Activated naive CD4-positive, alpha-beta T cell treated with anti-CD3 and anti-CD28 coated beads for 36 hours (primary cell): ENCODE measurements at regions not wholly inside any gene's neighbourhood (a gene's known extent, or its start where the extent isn't known, plus 50 kb on each side); places are given as distances from the start of the nearest gene placed in this dataset.

Source experiments
- CTCF ChIA-PET: fragments of 350-600 bp; sonication (Branson Sonifier 250); formaldehyde crosslinking; loops from one replicate; lab custom pipeline; 2021; ENCODE audit warnings: antibody characterized with exemption; lab: Charles Lee
- DNase-seq: peaks from one replicate; pipeline ENCODE4 v3.0.0-alpha.2; 2020
- H3K27ac Mint-ChIP-seq: one replicate; pipeline ENCODE4 v1.8.0; 2021; ENCODE audit warnings: mild to moderate bottlenecking, mixed read lengths
- H3K27me3 Mint-ChIP-seq: one replicate; pipeline ENCODE4 v1.8.0; 2021; ENCODE audit warnings: low read depth, mixed read lengths
- H3K36me3 Mint-ChIP-seq: one replicate; pipeline ENCODE4 v1.8.0; 2021; ENCODE audit warnings: low read depth, mixed read lengths
- H3K4me1 Mint-ChIP-seq: one replicate; pipeline ENCODE4 v1.8.0; 2021; ENCODE audit warnings: low read depth, mixed read lengths
- H3K4me3 Mint-ChIP-seq: one replicate; pipeline ENCODE4 v1.8.0; 2021; ENCODE audit warnings: mild to moderate bottlenecking, moderate library complexity, mixed read lengths
- H3K9me3 Mint-ChIP-seq: one replicate; pipeline ENCODE4 v1.8.0; 2021; ENCODE audit warnings: mixed read lengths
- intact Hi-C: fragments of 100-400 bp; cut with micrococcal nuclease; formaldehyde crosslinking; loops from one replicate; pipeline ENCODE4 v1.15.1; 2023

DNA sequence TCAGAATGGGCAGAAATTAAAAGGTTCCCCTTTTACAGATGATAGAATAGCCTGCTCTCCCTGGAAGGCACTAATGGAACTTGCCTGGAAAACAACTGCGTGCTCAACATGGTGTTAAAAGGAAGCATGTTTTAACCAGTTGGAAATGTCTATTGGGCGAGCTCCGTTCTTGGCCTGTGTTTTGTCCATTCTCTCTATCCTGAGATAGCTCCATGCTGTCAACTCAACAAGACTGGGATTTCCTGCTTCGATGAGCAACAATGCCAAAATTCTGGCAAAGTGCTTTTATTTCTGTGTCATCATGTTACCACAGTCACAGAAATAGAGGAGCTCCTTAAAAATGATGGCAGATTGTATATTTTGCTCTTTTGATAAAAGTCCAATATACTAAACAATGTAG lies 198.3 kb downstream of the PLK2 start:
- Mint-ChIP-seq H3K9me3 (peaks cover 2% of the 10 kb centered on the region), H3K27me3 (peaks cover 17% of the 10 kb centered on the region), H3K4me3 (no peak overlapping the region), H3K4me1 (no peaks in the 10 kb centered on the region), H3K27ac (no peak overlapping the region), H3K36me3 (no peaks in the 10 kb centered on the region)
- intact Hi-C loops = no loop called here
- DNase-seq = no peak
- CTCF ChIA-PET = no interaction called here

DNA sequence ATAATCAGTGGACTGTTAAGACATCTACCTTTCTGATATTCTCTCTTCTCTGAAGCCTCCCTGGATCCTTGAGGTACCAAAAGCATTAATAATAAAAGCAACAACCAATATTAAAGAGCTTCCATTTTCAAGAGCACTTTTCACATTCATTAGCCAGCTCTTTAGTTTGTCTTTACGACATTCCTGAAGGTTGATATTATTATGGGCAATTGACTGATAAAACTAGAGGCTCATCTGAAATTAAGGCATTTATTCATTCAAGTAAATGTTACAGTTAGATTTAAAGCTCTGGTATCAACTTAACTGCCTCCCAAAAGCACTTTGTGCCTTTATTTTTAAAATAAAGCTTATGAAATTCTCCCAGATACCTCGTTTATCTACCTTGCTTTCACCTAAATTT lies 199.6 kb downstream of the PLK2 start:
- Mint-ChIP-seq H3K4me3 (no peak overlapping the region), H3K9me3 (peaks cover 2% of the 10 kb centered on the region), H3K27ac (no peak overlapping the region), H3K4me1 (no peaks in the 10 kb centered on the region), H3K36me3 (no peaks in the 10 kb centered on the region), H3K27me3 (peaks cover 12% of the 10 kb centered on the region)
- CTCF ChIA-PET = interaction anchor here (0.6 kb wide), 1 partner anchor 202 kb away, joined by 7 read pairs; no protein-coding TSS in a partner anchor
- intact Hi-C loops = no loop called here
- no peak for DNase-seq

DNA sequence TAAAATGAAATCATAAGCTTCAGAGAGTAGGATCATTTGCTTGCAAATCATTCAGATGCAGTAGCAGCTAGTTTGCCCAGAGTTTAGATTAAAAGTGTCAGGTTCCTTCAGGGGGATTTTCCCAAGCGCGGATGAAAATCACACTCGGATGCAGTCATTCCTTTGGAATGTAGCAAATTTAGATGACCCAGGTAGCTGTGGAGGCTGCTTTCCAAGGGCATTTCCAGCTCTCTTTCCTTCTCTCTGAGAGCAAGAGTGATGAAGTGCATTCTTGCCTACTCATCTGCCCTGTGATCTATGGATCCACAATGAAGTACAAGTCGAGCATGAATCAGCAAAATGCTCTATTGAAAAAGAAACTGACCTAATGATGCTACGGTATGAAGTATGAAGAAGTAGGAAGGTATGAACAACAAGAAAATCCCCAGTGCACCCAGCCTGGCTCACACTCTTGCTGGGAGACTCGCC lies 200.2 kb downstream of the PLK2 start:
- Mint-ChIP-seq H3K27ac (no peak overlapping the region), H3K9me3 (peaks cover 2% of the 10 kb centered on the region), H3K4me1 (no peaks in the 10 kb centered on the region), H3K36me3 (no peaks in the 10 kb centered on the region), H3K4me3 (no peak overlapping the region), H3K27me3 (peaks cover 11% of the 10 kb centered on the region)
- intact Hi-C loops = no loop called here
- no peak for DNase-seq
- CTCF ChIA-PET = no interaction called here

DNA sequence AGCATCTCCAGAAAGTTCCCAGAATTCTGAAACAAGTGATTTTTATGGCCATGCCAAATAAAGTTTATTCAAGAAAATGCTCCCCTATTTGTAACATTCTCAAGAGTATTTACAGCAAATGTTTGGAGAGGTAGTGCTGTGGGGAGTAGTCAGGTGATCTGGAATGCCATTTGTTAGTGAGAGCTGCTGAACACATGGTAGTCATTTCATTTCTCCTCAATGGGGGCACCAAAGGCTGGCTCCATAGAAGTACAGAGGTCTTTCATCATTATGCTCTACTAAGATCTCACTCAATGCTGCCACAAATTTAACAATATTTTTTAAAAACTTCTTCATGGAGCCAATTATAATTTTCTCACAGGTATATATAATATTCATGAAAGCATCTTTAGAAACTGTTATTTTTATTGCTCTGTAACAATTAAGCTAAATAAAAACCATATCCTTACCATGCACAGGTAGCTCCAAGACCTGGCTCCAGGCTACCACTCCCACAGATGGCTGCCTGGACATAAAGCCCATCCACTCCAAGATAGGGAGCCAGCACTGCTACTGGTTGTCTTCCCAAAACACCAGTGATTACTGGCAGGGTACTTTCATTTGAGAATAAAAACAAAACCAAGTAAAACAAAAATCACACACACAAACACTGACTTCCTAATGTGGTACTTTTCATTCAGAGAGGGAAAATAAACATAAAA lies 200.8 kb downstream of the PLK2 start:
- no peaks in the 10 kb centered on the region for H3K36me3 Mint-ChIP-seq
- H3K27me3 Mint-ChIP-seq = peaks cover 9% of the 10 kb centered on the region
- no peak for DNase-seq
- no peaks in the 10 kb centered on the region for H3K4me1 Mint-ChIP-seq
- intact Hi-C loops = no loop called here
- CTCF ChIA-PET = no interaction called here
- H3K4me3 Mint-ChIP-seq = no peak overlapping the region
- peaks cover 2% of the 10 kb centered on the region for H3K9me3 Mint-ChIP-seq
- H3K27ac Mint-ChIP-seq = no peak overlapping the region

DNA sequence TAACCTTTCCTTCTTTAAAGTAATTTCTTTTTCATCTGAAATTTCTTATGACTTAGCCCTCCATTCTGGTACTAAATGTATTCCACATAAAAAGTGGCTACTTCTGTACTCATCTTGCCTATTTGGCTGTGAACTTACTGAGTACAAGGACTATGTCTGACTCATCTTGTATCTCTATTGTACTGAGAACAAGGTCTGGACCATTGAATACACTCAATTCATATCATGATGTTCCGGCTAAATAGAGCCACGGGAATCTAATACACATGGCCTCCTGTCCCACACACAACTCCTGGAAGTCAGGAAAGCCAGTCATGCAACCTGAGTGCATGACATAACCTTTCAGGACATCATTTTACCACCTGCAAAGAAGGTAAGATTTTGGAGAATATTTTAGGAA lies 203.9 kb downstream of the PLK2 start:
- no peak overlapping the region for H3K27ac Mint-ChIP-seq
- peaks cover 4% of the 10 kb centered on the region for H3K27me3 Mint-ChIP-seq
- no peaks in the 10 kb centered on the region for H3K9me3 Mint-ChIP-seq
- DNase-seq = no peak
- CTCF ChIA-PET = interaction anchor here (0.8 kb wide), 1 partner anchor 757 kb away, joined by 3 read pairs; no protein-coding TSS in a partner anchor
- no peaks in the 10 kb centered on the region for H3K4me1 Mint-ChIP-seq
- intact Hi-C loops = no loop called here
- H3K4me3 Mint-ChIP-seq = no peak overlapping the region
- no peaks in the 10 kb centered on the region for H3K36me3 Mint-ChIP-seq

DNA sequence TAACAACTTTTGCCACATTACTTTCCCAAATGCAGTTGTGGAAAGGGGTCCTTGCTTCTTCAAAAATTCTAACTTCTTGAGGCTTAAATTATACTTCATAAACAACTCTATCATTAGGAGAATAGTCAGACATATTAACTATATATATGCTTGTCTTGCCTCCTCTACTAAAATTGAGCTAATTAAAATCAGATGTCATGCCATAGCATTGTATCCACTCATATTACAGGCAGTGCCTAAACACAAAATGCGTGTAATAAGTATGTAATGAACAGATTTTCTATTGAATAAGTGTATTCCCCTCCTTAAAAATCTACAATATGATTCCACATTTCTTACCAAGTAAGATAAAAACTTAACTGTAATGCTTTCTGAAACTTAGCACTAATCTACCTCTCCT lies 204.5 kb downstream of the PLK2 start:
- no peak overlapping the region for H3K4me3 Mint-ChIP-seq
- H3K27me3 Mint-ChIP-seq = peaks cover 5% of the 10 kb centered on the region
- no peak for DNase-seq
- no peak overlapping the region for H3K27ac Mint-ChIP-seq
- CTCF ChIA-PET = no interaction called here
- intact Hi-C loops = no loop called here
- no peaks in the 10 kb centered on the region for H3K36me3 Mint-ChIP-seq
- H3K9me3 Mint-ChIP-seq = no peaks in the 10 kb centered on the region
- no peaks in the 10 kb centered on the region for H3K4me1 Mint-ChIP-seq

DNA sequence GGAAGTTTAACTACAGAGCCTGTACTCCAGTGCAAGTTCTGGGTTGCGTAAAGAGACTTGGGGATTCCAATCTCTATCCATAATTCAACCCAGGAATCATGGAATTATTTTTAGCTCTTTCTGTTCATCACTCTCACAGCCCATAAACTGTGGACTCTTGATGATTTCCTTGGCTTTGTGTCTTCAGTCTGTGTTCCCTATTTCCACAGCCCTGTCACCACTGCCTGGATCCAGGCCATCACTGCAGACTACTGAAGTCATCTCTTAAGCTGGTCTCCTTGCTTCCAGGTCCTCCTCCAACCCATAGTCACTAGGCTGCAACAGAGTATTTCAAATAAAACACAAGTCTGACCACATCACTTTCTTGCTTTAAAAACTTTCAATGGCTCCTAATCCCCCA lies 211.7 kb downstream of the PLK2 start:
- H3K27ac Mint-ChIP-seq = no peak overlapping the region
- peaks cover 10% of the 10 kb centered on the region for H3K27me3 Mint-ChIP-seq
- intact Hi-C loops = no loop called here
- no peak for DNase-seq
- H3K36me3 Mint-ChIP-seq = no peaks in the 10 kb centered on the region
- H3K9me3 Mint-ChIP-seq = no peaks in the 10 kb centered on the region
- no peak overlapping the region for H3K4me3 Mint-ChIP-seq
- no peaks in the 10 kb centered on the region for H3K4me1 Mint-ChIP-seq
- CTCF ChIA-PET = no interaction called here

DNA sequence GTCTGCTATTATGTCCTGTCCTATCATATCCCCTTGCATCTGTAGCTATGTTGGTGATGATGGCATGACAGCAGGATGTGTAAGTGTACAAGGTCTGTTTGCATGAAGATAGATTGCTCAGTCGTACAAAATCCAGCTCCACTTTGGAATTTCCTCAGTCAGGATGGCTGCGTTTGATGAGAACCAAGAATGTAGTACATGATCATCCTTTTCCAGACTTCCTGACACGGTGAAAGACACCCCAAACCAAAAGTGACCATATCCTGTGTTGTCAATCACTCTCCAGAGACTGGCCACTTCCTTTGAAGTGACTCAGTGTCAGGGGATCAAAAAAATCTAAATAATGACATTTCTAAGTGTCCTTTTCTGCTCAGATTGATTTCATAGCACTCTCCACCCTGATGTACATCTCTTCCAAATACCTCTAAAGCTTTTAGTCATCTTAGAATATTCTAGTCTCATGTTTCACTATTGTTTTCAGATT lies 213.4 kb downstream of the PLK2 start:
- CTCF ChIA-PET = interaction anchor here (0.6 kb wide), 1 partner anchor 10 kb away, joined by 3 read pairs; no protein-coding TSS in a partner anchor
- Mint-ChIP-seq H3K27ac (no peak overlapping the region), H3K9me3 (no peaks in the 10 kb centered on the region), H3K4me3 (no peak overlapping the region), H3K4me1 (no peaks in the 10 kb centered on the region), H3K27me3 (peaks cover 8% of the 10 kb centered on the region), H3K36me3 (no peaks in the 10 kb centered on the region)
- DNase-seq = no peak
- intact Hi-C loops = no loop called here

DNA sequence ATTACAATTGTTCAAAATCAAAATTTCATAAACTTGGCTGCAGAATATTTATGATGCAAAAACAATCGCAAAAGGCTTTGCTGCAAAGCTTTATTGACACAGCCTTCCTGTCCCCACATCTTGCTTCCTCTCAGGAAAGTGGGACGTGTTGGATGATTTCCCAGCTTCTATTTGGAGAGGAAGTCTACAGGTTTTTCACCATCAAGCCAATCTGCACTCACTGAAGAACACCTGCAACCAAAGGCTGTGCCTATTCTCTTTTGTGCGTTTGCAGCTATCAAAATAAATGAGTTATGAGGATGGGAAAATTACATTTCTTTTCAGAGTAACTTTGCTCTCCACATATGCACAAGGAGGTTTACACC lies 214.4 kb downstream of the PLK2 start:
- CTCF ChIA-PET = no interaction called here
- intact Hi-C loops = no loop called here
- no peak overlapping the region for H3K27ac Mint-ChIP-seq
- no peak overlapping the region for H3K4me3 Mint-ChIP-seq
- no peak for DNase-seq
- no peaks in the 10 kb centered on the region for H3K36me3 Mint-ChIP-seq
- H3K27me3 Mint-ChIP-seq = peaks cover 4% of the 10 kb centered on the region
- no peaks in the 10 kb centered on the region for H3K4me1 Mint-ChIP-seq
- H3K9me3 Mint-ChIP-seq = no peaks in the 10 kb centered on the region

DNA sequence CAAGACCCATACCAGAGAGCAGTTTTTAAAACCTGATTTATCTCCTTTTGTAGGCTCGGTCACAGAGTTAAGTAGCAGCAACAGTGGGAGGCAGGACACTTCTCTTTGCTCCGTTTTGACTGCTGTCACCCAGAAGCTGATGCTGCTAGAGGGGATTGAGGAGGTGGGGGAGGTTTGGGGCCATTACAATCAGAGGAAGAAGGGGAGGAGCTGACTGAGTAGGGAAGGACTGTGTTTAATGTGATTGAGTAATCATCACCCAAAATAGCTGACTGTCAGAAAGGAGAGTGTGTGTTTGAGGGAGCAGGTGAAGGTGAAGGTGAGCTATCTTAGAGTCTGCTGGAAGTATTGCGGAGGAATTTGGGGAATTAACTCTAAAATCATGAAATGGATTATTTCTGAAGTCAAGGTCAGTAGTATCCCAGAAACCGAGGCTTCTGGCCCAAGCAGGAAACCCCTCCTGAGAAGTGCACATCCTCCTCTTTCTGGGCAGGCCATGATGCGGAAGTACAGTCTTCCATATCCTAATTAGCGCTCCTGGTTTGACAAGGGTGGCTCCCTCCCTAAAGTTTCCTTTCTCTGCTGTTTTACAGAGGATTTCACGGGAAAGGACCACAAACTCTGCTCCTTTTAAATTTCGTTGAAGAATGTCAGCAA lies 214.9 kb downstream of the PLK2 start:
- H3K4me3 Mint-ChIP-seq = no peak overlapping the region
- intact Hi-C loops = no loop called here

DNA sequence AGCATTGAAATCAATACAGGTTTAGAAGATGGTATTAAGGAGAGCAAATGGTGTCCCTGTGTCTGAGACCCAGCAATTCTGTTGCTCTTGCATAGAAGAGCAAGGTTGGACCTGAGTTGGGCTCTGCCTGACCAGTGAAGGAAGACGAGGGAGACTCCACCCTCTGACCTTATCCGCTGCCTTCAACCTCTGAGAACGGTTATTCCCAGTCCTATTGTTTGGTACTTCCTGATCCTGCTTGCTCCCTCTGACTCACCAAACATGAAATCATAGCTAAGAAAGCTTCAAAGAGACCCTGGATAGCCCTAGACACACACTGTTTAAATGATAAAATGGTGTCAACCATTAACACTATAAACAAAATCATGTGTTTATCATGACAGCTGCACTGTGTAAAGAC lies 218.5 kb downstream of the PLK2 start:
- no peak overlapping the region for H3K27ac Mint-ChIP-seq
- peaks cover 4% of the 10 kb centered on the region for H3K27me3 Mint-ChIP-seq
- no peak for DNase-seq
- no peaks in the 10 kb centered on the region for H3K36me3 Mint-ChIP-seq
- H3K4me1 Mint-ChIP-seq = no peaks in the 10 kb centered on the region
- CTCF ChIA-PET = no interaction called here
- no peaks in the 10 kb centered on the region for H3K9me3 Mint-ChIP-seq
- intact Hi-C loops = no loop called here
- no peak overlapping the region for H3K4me3 Mint-ChIP-seq

More for the DNA sequence above, 214.9 kb downstream of the PLK2 start:
- DNase-seq = no peak
- H3K27ac Mint-ChIP-seq = no peak overlapping the region
- H3K9me3 Mint-ChIP-seq = no peaks in the 10 kb centered on the region
- H3K4me1 Mint-ChIP-seq = no peaks in the 10 kb centered on the region
- H3K27me3 Mint-ChIP-seq = peaks cover 6% of the 10 kb centered on the region
- CTCF ChIA-PET = no interaction called here
- no peaks in the 10 kb centered on the region for H3K36me3 Mint-ChIP-seq

DNA sequence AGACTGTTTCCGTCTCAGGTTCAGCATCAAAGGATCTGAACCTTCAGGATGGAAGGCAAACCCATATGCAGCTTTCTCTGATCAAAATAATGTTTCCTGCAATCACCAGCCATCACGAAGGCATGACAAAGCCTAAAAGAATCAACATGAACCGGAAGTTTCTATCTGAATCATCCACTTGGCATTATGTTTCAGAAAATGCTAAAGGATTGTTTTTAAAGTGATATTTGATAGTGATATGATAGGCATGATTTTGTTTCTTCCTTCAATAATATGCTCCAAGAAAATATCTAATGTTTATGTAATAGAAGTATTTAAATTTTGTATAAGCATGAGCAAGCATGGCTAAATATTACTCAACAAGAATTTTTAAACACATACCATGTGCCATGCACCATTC lies 219.6 kb downstream of the PLK2 start:
- Mint-ChIP-seq H3K4me3 (no peak overlapping the region), H3K9me3 (no peaks in the 10 kb centered on the region), H3K36me3 (no peaks in the 10 kb centered on the region), H3K27me3 (peaks cover 4% of the 10 kb centered on the region), H3K4me1 (no peaks in the 10 kb centered on the region), H3K27ac (no peak overlapping the region)
- intact Hi-C loops = no loop called here
- CTCF ChIA-PET = no interaction called here
- DNase-seq = no peak

DNA sequence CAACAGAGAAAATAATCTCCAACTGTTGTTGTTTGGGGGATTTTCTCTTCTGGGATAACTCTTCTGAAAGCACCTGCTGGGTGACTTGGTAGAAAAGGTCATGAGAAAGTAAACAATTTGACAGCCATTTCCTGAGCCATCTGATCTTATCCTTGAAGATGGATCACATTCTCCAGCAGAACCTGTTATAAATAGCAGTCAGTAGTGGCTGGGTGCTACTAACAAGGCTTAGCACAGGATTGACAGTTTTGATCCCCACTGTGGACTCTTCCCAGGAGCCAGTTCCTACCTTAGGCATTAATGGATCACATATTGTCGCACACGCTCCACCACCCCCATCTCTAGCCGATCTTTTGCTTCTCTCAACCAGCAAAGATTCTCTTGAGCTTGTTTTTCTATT lies 220.2 kb downstream of the PLK2 start:
- CTCF ChIA-PET = interaction anchor here (0.6 kb wide), 1 partner anchor 9 kb away, joined by 4 read pairs; no protein-coding TSS in a partner anchor
- Mint-ChIP-seq H3K36me3 (no peaks in the 10 kb centered on the region), H3K27ac (no peak overlapping the region), H3K4me3 (no peak overlapping the region), H3K27me3 (peaks cover 4% of the 10 kb centered on the region), H3K9me3 (no peaks in the 10 kb centered on the region), H3K4me1 (no peaks in the 10 kb centered on the region)
- intact Hi-C loops = no loop called here
- DNase-seq = no peak
